ENCODE measurements at regions not wholly inside any gene's neighbourhood (a gene's known extent, or its start where the extent isn't known, plus 50 kb on each side); places are given as distances from the start of the nearest gene placed in this dataset.

DNA sequence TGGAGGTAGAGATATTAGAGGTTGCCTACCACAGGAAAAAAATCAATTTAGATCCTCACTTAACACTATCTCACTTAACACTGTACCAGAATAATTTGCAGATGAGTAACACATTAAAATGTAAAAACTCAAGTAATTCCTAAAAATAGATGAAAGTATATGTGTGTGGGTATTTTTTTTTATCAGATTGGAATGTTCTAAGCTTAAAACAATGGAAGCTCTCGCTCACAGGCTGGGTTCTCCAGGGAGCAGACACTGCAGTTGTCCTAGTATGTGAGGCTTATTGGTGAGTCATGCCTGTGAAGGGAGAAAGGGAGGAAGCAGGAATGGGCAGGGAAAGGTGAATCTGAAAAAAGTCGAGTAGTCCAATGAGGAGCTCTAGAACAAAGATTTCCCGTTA is 181.3 kb upstream of the ZNF608 start:
- TF ChIP-seq, protein P1, sequence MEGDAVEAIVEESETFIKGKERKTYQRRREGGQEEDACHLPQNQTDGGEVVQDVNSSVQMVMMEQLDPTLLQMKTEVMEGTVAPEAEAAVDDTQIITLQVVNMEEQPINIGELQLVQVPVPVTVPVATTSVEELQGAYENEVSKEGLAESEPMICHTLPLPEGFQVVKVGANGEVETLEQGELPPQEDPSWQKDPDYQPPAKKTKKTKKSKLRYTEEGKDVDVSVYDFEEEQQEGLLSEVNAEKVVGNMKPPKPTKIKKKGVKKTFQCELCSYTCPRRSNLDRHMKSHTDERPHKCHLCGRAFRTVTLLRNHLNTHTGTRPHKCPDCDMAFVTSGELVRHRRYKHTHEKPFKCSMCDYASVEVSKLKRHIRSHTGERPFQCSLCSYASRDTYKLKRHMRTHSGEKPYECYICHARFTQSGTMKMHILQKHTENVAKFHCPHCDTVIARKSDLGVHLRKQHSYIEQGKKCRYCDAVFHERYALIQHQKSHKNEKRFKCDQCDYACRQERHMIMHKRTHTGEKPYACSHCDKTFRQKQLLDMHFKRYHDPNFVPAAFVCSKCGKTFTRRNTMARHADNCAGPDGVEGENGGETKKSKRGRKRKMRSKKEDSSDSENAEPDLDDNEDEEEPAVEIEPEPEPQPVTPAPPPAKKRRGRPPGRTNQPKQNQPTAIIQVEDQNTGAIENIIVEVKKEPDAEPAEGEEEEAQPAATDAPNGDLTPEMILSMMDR (IDR thresholded peaks at IDR 0.05): no peak
- no peak for TF ChIP-seq POLR2AphosphoS5 (IDR thresholded peaks at IDR 0.05)

Data from esophagus muscularis mucosa (tissue), 3 donors.